GM21717 (cell line): ENCODE measurements at regions not wholly inside any gene's neighbourhood (a gene's known extent, or its start where the extent isn't known, plus 50 kb on each side); places are given as distances from the start of the nearest gene placed in this dataset.
A peak's percentile ranks its signal among the peaks of the same experiment; 100 is the strongest.
"Not testable (repeated sequence)": the region's sequence is repeated elsewhere in the genome, so short reads cannot be mapped to it uniquely, and the experiment has no call there.

Source experiments
- ATAC-seq: cut with Tn5 transposase; IDR thresholded peaks from one replicate; pipeline ENCODE4 v1.9.1; 2021; ENCODE audit warnings: mild to moderate bottlenecking, moderate library complexity; ENCODE audit not compliant: unreplicated experiment

DNA sequence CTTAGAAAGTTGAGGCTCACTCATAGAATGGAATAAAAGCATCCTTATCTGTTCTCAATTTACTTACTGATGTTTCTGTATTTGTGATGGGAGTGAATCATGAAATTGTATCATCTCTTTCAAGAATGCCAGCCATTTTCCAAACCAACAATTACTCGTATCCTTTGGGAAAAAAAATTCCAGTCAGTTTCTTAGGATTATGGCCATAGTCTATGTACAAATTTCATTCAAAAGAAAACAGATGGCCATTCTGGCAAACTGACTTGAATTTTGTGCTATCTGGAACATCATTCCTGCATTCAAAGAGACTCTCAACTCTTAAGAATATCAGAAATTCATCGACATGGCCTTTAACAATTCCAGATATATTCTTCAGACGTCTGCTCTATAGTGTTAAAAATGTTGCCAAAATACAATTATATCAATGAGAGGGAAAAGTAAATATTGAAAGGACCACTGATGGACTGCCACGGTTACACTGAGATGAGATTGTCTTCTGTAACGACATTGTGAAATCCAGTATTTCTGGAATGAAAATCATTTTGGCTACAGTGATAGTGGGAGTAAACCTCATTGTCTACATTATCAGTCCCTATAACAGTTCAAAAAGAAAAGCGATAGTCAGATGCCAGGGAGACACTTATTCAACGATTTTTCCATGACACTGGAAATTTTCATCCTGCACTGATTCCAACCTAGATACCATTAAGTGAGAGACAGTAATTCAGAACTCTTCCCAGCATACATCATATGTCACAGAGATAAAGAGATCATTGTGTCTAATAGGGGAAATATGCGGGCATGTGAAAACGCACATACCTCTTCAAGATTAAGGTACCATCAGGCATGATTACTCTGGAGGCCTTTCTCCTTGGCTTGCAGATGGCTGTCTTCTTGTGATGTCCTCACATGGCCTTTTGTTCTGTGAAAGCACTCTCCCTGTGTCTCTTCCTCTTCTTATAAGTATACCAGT is 953.8 kb upstream of the ALCAM start:
- no peak for ATAC-seq

DNA sequence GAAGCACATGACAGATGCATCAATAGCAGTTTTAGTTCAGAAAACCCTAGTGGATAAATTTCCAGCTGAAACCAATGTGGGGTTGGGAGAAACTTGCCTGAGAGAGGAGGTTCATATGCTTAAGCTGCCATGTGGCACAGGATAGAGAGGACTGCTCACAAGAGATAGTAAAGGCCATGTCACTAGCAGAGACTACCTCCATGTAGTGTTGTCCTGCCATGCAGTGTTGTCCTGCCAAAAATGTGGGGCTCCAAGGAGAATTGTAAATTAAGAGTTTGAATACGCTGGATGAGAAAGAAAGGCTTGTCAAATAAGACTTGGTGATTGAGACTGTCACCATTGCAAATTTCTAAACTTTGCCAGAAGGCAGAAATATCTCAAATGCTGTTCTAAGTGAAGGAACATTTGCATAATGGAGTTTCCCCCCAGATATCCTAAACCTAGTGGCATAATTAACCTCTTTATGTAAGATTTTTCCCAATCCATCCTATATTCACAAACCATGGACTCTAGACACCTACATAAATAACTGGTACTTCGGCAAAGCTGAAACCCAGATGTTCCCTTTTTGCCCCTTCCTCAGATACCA is 938.3 kb upstream of the ALCAM start:
- ATAC-seq: no peak

DNA sequence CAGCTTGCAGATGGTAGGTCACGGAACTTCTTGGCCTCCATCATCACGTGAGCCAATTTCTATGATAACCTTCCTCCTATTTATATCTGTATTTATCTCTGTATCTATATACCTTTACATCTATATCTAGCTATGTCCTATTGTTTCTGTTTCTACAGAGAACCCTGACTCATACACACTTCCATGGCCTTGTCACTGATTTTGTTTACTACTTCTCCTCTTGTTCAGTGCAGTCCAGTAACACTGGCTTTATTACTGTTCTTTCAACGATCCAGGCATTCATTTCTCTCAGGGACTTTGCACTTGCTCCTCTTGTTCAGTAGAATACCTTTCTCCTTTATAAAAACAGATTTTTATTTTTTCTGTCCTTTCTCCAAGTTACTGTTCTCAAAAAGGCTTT is 937.0 kb upstream of the ALCAM start:
- ATAC-seq: no peak

DNA sequence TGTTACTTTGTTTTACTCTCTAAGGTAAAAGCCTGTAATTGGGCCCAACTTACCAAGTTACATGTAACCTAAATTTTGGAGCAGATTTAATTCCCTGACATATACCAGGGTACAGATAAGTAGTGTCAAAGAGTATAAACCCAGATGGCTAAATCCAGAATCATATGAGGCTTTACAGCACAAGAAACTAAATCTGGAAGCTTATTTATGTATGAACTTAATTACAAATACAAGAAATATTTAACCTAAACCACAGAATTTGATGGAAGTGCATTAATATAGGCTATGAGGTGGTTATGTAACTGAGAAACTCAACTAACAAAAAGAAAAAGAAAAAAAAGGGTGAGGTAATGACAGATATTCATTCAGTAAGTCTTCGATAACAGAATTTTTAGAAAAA is 930.2 kb upstream of the ALCAM start:
- ATAC-seq: no peak

DNA sequence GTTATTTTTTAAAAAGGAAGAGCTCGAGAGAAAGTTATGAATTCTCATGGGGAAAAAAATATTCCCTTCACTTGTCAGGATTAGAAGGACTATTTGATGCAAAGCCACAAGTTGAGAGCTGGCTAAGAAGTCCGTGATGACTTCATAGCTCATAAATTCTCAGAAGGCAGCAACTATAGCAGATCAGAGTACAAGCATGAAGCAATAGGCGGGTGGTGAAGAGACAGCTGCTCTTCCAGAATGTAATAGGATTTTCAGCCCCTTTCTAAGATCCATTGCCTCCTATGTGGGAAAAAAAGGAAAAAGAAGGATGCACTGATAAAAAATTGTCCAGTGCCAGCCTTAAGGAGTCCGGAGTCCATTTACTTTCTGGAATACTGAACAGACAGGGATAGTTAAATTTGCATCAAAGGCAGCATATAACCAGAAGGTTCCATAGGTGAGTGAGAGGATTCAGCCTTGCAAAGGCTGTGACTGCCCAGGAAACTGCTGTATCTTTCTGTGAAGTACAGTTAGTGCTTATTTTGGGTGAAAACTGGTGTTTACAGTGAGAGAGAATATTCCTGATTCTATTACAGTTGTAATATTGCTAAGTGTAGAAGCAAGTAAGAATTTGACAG is 929.5 kb upstream of the ALCAM start:
- no peak for ATAC-seq

DNA sequence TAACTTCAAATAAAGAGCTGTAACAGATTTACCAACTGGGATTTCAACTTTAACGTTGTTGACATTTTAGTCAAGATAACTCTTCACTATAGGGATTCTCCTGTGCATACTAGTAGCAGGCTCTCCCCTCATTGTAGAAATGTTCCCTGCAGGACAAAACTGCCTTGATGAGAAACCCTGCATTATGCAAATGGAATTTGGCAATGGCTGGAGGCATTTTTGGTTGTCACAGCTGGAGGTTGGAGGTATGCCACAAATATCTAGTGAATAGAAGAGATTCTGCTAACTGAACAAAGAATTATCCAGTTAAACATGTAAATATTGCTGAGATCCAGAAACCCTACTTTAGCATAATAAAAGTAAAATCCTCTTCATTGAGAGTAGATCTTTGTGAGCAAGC is 928.8 kb upstream of the ALCAM start:
- ATAC-seq: no peak

DNA sequence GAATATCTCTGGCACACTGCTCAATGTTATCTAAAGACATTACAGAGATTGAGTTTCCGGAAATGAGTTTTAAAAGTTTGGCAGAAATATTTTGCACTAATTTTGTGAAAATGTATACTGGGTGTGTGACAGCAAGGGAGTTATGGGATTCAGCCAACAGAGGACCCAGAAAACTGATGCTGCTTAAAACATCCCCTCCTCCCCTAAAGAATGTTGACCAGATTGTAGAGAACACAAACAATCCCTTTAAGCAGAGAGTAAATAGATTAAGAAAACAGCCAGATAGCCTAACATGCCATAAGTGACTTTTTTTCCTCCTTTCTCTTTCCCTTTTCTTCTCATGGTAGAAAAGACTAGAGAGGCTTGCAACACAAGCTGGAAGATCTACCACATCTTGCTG is 928.0 kb upstream of the ALCAM start:
- no peak for ATAC-seq

DNA sequence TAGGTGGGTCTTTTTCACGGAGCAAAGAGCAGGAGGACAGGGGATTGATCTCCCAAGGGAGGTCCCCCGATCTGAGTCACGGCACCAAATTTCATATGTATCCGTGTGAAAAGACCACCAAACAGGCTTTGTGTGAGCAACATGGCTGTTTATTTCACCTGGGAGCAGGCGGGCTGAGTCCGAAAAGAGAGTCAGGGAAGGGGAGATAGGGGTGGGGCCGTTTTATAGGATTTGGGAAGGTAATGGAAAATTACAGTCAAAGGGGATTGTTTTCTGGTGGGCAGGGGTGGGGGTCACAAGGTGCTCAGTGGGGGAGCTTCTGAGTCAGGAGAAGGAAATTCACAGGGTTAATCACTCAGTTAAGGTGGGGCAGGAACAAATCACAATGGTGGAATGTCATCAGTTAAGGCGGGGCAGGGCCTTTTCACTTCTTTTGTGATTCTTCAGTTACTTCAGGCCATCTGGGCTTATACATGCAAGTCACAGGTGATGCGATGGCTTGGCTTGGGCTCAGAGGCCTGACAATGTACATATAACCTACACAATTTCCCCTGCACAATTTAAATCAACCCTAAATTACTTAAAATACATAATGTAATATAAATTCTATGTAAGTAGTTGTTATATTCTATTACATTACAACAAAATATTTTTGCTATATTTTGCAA is 921.3 kb upstream of the ALCAM start:
- not testable (repeated sequence) for ATAC-seq

DNA sequence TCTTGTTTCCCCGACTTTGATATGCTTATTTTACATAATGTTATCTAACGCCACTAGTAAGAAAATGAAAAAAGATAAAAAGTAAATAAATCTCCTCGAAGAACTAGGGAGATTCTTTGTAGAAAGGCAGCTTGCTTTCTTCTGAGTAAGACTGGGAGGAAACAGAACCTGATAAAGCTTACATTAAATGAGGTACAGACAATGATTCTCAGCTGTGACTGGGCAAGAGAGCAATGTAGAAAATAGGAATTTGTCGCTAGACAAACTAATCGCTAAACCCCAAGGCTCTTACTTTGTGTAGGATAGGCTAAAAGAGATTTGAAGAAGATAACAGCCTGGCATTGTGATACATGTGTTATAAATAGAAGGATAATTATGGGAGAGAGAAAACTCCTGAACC is 919.0 kb upstream of the ALCAM start:
- no peak for ATAC-seq

DNA sequence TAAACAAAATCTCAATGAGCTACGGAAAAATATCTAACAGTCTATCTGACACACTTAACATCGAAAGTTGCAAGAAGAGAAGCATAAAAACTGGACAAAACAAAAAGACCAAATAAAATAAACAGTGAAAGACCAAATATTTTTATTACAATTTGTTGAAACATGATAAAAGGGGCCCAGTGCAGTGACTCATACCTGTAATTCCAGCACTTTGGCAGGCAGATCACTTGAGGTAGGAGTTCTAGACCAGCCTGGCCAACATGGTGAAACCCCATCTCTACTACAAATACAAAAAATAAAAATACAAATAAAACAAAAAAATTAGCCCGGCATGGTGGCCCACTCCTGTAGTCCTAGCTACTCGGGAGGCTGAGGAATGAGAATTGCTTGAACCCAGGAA is 914.0 kb upstream of the ALCAM start:
- ATAC-seq: no peak

DNA sequence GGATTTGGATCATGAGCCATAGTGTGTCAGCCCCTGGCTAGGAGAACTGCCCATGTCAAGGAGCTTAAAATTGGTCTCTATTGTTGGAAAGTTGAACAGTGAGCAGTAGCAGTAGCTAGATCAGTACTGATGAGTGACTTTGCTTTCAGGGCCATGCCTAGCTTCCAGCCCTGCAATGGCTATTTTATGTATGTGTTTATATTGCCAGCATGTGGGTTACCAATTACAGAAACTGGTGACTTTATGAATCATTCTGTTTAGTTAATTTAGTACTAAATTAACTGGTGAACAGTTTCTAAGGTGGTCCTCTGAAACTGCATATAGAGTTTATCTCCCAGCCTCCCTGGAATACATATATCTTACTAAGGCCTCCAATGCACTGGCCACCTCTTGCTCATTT is 908.1 kb upstream of the ALCAM start:
- ATAC-seq: no peak

DNA sequence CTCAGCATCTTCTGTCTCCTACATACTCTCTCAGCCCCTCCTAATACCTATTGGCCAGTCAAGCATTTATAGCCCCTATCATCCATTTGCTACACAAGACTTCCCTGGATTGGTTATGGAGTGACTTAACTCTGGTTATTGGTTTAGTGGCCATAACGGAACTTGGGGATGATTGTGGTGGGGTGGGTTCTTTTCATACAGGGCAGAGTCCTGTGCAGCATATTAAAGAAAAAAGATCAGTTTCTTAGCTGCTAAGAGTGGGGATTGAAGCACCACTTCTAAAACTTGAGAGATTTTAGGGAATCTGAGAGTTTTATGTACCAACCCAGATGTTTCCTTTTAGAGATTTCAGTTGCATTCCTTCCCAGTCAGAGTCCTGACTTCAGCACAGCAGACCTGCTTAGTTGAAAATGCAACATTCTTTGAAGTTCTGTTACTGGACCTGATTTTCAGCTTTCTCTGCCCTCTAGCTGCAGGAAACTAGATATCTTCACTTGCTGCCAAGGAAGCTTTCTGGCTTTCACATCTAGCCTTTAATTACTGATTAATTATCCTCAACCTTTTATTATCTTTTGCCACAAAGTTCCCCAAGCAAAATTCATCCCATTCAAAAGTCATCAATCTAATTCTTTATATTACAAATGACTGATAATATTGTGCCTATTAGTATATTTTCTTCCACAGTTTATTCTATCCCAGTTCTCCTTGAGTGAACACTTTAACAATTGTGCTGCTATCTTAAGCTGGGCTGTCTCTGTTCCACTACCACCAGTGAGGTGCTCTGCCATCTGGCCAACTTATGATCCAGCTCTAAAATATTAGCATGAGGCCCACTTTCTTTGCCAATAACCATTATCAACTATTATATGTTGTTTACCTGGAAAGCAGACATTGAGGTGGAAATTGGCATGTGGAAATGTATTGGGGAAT is 906.0 kb upstream of the ALCAM start:
- ATAC-seq: no peak

DNA sequence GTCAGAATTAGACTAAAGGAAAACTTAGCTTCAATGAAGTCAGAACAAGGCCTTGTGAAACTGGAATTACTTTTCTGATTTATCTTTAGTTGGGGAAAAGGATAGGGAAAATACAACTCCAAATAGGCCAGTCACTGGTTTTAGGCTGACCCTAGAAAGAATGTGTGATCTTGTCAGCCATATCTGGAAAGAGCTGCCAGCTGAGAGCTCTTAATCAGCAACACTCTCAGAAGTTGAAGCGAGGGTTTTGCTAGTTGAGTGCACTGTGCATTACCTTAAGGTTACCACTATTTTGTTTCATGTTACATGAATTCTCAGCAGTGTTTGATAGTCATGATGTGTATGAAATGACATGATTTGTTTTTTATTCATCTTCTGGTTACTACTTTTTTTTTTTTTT is 905.3 kb upstream of the ALCAM start:
- no peak for ATAC-seq

DNA sequence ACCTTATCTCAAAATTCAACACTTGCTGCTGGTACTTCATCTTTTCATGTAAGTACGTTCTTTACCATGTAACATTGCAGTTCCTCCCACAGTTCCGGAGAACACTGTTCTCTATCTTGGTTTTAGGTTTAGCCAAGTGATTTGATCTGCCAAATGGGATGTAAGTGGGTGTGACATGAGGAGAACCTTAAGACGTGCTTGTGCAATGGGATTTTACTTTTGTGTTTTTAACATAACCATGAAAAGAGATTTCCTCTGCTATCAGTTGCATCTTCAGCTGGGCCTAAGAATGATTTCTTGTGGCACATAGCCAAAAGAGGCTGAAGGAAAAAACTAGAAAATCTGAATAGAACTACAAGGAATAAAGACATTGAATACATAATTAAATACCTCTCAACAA is 894.5 kb upstream of the ALCAM start:
- no peak for ATAC-seq

DNA sequence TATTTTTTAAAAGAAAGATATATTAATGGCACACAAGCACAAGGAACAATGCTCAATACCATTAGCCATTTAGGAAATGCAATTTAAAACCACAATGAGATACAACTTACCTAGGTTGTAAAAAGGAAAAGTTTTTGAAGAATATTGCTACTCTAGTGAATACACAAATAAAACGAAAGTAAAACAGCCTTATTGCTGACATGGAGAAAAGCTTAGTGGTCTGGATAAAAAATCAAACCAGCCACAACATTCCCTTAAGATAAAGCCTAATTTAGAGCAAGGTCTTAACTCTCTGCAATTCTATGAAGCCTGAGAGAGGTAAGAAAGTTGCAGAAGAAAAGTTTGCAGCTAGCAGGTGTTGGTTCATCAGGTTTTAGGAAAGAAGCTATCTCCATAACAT is 892.7 kb upstream of the ALCAM start:
- ATAC-seq: no peak

DNA sequence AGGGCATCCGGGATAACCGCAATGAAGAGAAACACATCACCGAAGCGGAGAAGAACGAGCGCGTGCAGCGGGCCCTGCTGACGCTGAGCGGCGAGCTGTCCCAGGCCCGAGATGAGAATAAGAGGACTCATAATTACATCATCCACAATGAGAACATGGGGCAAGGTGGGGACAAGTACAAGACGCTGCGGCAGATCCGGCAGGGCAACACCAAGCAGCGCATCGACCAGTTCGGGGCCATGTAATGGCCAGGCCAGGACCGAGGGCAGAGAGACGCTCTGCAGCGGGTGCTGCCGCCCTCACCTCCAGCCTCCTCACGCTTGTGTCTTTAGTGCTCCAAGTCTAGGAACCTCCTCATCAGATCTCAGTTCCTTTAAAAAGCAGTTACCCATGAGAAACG is 863.7 kb upstream of the ALCAM start:
- ATAC-seq: no peak

DNA sequence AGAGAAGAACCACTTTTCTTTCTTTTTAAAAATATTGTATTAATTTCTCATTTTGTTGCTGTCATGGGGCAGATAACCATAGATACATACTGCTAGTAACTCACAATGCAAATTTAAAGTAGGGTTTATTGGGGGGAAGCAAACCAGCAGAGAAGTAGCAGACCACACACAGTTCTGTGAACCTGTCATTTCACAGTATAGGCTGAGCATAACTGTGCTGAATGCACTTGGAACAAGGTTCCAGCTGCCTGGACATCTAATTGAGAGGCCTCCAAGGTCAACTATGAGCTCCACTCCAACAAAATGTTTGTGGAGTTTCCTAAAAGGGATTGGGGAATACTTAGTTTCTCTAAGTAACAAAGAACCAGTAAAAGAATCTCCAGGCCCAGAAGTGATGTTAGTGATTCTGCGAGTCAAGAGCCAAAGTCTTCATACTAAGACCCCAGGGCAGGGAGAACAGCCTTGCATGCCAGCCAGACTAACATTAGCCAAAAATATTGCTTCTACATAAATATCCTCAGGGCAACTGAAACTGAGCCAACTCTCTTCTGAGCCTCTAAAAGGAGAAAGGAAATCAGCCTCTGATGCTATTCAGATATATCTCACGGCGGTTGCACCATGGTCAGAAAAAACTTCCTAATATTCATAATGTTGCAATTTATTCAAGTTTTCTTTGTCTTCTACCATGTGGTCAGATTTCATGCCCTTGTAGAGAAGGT is 856.4 kb upstream of the ALCAM start:
- no peak for ATAC-seq

DNA sequence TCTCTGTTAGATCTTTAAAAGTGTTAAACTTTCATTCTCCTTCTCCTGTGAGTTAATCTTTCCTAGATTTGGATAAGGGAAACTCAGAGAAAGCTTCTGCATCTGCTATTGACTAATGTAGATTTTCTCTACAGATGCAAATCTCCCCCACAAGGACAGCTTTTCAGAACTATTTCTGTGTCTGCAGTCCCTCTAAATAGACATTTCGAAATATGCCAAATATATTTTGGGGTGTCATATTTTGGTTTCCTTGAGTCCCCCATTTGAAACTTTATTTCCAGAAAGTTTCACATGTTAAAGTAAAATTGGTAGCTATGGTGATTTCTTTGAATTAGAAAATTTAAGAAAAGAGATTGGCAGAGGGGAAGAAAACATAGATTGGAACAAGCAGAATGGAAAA is 852.3 kb upstream of the ALCAM start:
- ATAC-seq: no peak

DNA sequence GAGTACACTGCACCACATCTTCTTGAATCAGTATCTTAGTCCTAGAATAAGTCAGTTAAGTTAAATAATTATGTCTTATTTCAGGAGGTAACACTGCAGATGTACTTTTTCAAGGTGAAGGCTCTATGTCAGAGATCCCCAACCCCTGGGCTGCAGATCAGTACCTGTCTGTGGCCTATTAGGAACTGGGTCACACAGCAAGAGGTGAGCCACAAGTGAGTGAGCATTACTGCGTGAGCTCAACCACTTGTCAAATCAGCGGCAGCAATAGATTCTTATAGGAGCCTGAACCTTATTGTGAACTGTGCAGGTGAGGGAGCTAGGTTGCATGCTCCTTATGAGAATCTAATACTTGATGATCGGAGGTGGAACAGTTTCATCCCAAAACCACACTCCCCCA is 851.9 kb upstream of the ALCAM start:
- ATAC-seq: no peak

DNA sequence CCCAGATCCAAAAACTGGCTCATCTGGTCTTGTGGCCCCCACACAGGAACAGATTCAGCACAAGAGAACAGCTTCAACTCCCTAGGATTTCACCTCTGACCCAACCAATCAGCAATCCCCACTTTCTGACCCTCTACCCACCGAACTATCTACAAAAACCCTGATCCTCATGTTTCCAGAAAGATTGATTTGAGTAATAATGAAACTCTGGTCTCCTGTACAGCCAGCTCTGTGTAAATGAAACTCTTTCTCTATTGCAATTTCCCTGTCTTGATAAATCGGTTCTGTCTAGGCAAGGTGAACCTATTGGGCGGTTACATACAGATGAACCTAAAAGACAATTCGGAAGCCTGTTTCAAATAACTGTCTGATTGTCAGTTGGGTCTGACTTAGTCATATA is 847.6 kb upstream of the ALCAM start:
- peak; percentile 24 for ATAC-seq
